Adrenal gland (tissue), 5 donors: ENCODE measurements at regions not wholly inside any gene's neighbourhood (a gene's known extent, or its start where the extent isn't known, plus 50 kb on each side); places are given as distances from the start of the nearest gene placed in this dataset.

Source experiments
- POLR2A ChIP-seq, 2 donors: fragments of 450-650 bp; IDR thresholded peaks; one replicate each; pipeline ENCODE4 v1.6.1; 2017; ENCODE audit warnings: antibody characterized with exemption in 2 of 2, mild to moderate bottlenecking in 2 of 2, moderate library complexity in 1 of 2
- TF ChIP-seq, protein P1 (sequence below), 6 experiments: fragments of 450-650 bp in 4 of 6; fragments of 200-600 bp in 2 of 6; sonication (generic) in 1 of 6; IDR thresholded peaks; 1 replicate in 5 of 6; 2 replicates in 1 of 6; pipeline versions ENCODE4 v1.5.1 to v1.8.0; 2016 to 2021; ENCODE audit warnings: antibody characterized with exemption in 6 of 6, mild to moderate bottlenecking in 2 of 6, moderate library complexity in 1 of 6
- donor health status: DM: no; HTN: no; CAD: no.

- TF ChIP-seq, protein P1, sequence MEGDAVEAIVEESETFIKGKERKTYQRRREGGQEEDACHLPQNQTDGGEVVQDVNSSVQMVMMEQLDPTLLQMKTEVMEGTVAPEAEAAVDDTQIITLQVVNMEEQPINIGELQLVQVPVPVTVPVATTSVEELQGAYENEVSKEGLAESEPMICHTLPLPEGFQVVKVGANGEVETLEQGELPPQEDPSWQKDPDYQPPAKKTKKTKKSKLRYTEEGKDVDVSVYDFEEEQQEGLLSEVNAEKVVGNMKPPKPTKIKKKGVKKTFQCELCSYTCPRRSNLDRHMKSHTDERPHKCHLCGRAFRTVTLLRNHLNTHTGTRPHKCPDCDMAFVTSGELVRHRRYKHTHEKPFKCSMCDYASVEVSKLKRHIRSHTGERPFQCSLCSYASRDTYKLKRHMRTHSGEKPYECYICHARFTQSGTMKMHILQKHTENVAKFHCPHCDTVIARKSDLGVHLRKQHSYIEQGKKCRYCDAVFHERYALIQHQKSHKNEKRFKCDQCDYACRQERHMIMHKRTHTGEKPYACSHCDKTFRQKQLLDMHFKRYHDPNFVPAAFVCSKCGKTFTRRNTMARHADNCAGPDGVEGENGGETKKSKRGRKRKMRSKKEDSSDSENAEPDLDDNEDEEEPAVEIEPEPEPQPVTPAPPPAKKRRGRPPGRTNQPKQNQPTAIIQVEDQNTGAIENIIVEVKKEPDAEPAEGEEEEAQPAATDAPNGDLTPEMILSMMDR (IDR thresholded peaks at IDR 0.05): no peak
- no peak for TF ChIP-seq POLR2A (IDR thresholded peaks at IDR 0.05)
Measured at GRCh38 chr16:5231246-5231759, 133.7 kb upstream of the EEF2KMT start.
